Astrocyte of the cerebellum (primary cell): ENCODE measurements at regions not wholly inside any gene's neighbourhood (a gene's known extent, or its start where the extent isn't known, plus 50 kb on each side); places are given as distances from the start of the nearest gene placed in this dataset.

Experiments used
- DNase-seq: peaks from one replicate; pipeline ENCODE4 v3.0.0-alpha.2; 2011; ENCODE audit warnings: low read depth
- H3K4me3 ChIP-seq: 2 replicates; pipeline ENCODE4 v1.5.1; 2011; ENCODE audit warnings: mild to moderate bottlenecking, low read depth, low read length, moderate library complexity
- in situ Hi-C: cut with HindIII; loops from 2 replicates; pipeline ENCODE4 v1.10.0; 2017; ENCODE audit warnings: low sequenced_read_pairs
- TF ChIP-seq, protein P1 (sequence below): IDR thresholded peaks from 2 replicates; pipeline ENCODE4 v1.5.1; 2012; ENCODE audit warnings: low read length, low read depth, moderate library complexity, mild to moderate bottlenecking; ENCODE audit errors: missing control alignments

- peak; percentile 24 for DNase-seq
- TF ChIP-seq, protein P1, sequence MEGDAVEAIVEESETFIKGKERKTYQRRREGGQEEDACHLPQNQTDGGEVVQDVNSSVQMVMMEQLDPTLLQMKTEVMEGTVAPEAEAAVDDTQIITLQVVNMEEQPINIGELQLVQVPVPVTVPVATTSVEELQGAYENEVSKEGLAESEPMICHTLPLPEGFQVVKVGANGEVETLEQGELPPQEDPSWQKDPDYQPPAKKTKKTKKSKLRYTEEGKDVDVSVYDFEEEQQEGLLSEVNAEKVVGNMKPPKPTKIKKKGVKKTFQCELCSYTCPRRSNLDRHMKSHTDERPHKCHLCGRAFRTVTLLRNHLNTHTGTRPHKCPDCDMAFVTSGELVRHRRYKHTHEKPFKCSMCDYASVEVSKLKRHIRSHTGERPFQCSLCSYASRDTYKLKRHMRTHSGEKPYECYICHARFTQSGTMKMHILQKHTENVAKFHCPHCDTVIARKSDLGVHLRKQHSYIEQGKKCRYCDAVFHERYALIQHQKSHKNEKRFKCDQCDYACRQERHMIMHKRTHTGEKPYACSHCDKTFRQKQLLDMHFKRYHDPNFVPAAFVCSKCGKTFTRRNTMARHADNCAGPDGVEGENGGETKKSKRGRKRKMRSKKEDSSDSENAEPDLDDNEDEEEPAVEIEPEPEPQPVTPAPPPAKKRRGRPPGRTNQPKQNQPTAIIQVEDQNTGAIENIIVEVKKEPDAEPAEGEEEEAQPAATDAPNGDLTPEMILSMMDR = no peak
- no peak overlapping the region for H3K4me3 ChIP-seq
- in situ Hi-C loops = no loop called here
Observed at GRCh38 chr12:40634517-40635131, 57.6 kb upstream of the CNTN1 start.

DNA sequence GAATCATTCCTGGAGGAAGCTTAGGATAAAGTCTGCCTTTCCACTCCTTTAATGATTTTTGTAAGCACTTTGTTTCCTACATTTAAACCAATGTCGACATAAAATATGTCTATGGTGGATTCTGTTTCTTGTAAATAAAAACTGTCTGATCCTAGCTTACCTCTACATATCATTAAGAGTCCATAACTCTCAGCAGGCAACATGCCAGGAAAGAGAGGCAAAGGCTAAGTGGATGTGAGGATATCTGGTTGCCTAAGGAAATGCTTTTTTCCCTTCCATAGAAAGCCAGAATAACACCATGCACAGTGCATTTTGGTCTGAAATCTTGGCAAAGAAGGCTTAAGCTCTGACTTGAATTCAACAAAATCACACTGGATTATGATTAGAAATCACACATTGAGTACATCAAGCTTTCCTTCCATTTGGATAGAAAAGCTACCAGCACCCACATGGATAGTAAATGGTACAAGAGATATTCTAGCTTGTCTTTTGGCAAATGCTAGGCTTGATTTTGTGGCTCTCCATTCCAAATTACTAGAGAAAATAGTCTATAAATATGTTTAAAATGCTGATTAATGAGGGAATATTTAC, 57.0 kb upstream of the CNTN1 start:
- TF ChIP-seq, protein P1 = no peak
- DNase-seq = no peak
- in situ Hi-C loops = no loop called here
- H3K4me3 ChIP-seq = no peak overlapping the region
